T-helper 2 cell treated with Interferon-gamma antibody and Interleukin-4, amounts not matched to agents 5 μg/mL and 100 μg/mL, for 36 hours (primary cell): ENCODE measurements at regions not wholly inside any gene's neighbourhood (a gene's known extent, or its start where the extent isn't known, plus 50 kb on each side); places are given as distances from the start of the nearest gene placed in this dataset.

Experiments
- DNase-seq: peaks from one replicate; pipeline ENCODE4 v3.0.0; 2021; ENCODE audit warnings: low spot score
- H3K27ac Mint-ChIP-seq: one replicate; pipeline ENCODE4 v1.8.0; 2021; ENCODE audit warnings: mild to moderate bottlenecking, mixed read lengths
- H3K27me3 Mint-ChIP-seq: one replicate; pipeline ENCODE4 v1.8.0; 2021; ENCODE audit warnings: low read depth, mixed read lengths
- H3K36me3 Mint-ChIP-seq: one replicate; pipeline ENCODE4 v1.8.0; 2021; ENCODE audit warnings: low read depth, mixed read lengths
- H3K4me1 Mint-ChIP-seq: one replicate; pipeline ENCODE4 v1.8.0; 2021; ENCODE audit warnings: low read depth, mixed read lengths
- H3K4me3 Mint-ChIP-seq: one replicate; pipeline ENCODE4 v1.8.0; 2022; ENCODE audit warnings: mild to moderate bottlenecking, moderate library complexity, mixed read lengths
- H3K9me3 Mint-ChIP-seq: one replicate; pipeline ENCODE4 v1.8.0; 2021; ENCODE audit warnings: mixed read lengths

DNA sequence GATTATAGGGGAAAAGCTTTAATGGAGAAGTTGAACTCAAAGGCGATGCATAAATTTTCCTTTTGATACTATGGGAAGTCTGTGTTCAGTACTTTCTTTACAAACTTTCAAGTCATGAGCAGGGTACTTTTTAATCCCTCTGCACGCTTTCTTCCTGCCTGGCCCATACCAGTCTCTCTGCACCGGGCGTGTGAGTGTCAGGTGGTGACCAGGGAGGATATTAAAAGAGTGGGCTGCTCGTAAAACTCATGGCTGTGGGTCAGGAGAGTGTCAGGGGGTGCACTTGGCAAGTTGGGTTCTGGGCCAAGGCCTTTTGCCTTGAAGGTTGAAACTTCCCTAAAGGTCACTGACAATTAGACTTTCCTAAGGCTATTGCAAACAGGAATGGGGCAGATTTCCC lies 367.8 kb downstream of the GPD2 start:
- no peaks in the 10 kb centered on the region for H3K36me3 Mint-ChIP-seq
- no peaks in the 10 kb centered on the region for H3K4me1 Mint-ChIP-seq
- H3K4me3 Mint-ChIP-seq = no peak overlapping the region

GRCh38 chr2:156810094-156810493 lies 373.9 kb downstream of the GPD2 start:
- no peak overlapping the region for H3K27ac Mint-ChIP-seq
- H3K36me3 Mint-ChIP-seq = no peaks in the 10 kb centered on the region
- H3K4me3 Mint-ChIP-seq = no peak overlapping the region
- H3K27me3 Mint-ChIP-seq = no peaks in the 10 kb centered on the region
- DNase-seq = no peak
- no peaks in the 10 kb centered on the region for H3K4me1 Mint-ChIP-seq
- H3K9me3 Mint-ChIP-seq = no peaks in the 10 kb centered on the region

More for the DNA sequence above, 367.8 kb downstream of the GPD2 start:
- no peak for DNase-seq
- no peak overlapping the region for H3K27ac Mint-ChIP-seq
- no peaks in the 10 kb centered on the region for H3K9me3 Mint-ChIP-seq
- H3K27me3 Mint-ChIP-seq = peaks cover 2% of the 10 kb centered on the region

- no peaks in the 10 kb centered on the region for H3K27me3 Mint-ChIP-seq
- no peaks in the 10 kb centered on the region for H3K36me3 Mint-ChIP-seq
- no peak for DNase-seq
- H3K27ac Mint-ChIP-seq = no peak overlapping the region
- no peaks in the 10 kb centered on the region for H3K9me3 Mint-ChIP-seq
- H3K4me1 Mint-ChIP-seq = no peaks in the 10 kb centered on the region
- no peak overlapping the region for H3K4me3 Mint-ChIP-seq
Measured at GRCh38 chr2:156812496-156812895, 376.3 kb downstream of the GPD2 start.

DNA sequence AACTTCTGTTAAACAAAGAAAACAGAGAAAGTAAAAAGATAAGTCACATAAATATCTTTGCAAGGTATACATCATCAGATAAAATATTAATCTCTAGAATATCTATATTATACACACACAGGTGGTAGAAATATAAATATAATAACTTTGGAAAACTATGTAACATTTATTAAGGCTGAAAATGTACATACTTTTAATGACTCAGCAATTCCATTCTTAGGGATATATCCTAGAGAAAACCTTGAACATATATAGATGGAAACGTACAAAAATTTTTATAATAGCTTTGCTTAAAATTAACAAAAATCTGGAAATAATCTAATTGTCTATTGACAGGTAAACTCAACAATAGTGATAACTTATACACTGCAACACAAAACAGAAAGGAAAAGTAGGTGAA lies 381.3 kb downstream of the GPD2 start:
- Mint-ChIP-seq H3K36me3 (no peaks in the 10 kb centered on the region), H3K9me3 (no peaks in the 10 kb centered on the region)
- no peak for DNase-seq

DNA sequence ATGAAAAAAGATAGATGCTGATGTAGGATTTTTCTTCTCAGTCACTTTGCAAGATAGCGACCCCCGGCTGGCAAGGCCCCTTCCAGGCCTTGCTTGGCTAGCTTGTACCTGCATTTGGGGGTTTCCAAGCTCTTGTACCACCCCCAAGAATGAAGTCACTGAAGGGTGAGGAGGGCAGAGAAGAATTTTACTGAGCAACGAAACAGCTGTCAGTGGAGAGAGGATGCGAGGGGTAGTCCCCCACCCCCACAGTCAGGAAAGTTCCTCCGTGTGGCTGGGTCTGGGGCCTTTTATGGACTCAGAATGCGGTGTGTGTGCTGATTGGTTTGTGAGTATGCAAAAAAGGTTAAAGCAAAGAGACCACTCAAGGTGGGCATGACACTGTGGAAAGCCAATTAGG lies 382.0 kb downstream of the GPD2 start:
- Mint-ChIP-seq H3K27me3 (peaks cover 2% of the 10 kb centered on the region), H3K4me1 (peaks cover 4% of the 10 kb centered on the region), H3K4me3 (no peak overlapping the region), H3K9me3 (no peaks in the 10 kb centered on the region), H3K36me3 (no peaks in the 10 kb centered on the region), H3K27ac (no peak overlapping the region)
- DNase-seq = no peak

More for the DNA sequence above, 381.3 kb downstream of the GPD2 start:
- no peak overlapping the region for H3K27ac Mint-ChIP-seq
- H3K27me3 Mint-ChIP-seq = peaks cover 2% of the 10 kb centered on the region
- peaks cover 4% of the 10 kb centered on the region for H3K4me1 Mint-ChIP-seq
- H3K4me3 Mint-ChIP-seq = no peak overlapping the region

DNA sequence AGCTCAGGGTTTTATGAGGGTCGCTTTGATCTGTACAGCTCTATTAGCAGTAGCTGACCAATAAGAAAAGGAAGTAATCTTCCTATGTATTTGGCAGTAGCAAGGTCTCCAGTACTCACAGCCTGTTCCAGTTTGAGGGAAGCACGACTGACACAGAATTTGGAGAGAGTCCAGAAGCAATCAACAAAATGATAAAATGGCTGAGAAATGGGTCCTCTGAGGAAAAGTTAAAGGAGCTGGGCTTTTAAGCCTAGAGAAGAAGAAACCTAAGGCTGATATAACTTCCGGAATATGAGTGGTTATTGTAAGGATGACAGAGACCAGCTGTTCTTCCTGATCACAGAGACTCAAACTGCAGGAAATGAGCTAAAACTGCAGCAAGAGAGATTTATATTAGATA lies 382.8 kb downstream of the GPD2 start:
- Mint-ChIP-seq H3K4me1 (peaks cover 4% of the 10 kb centered on the region), H3K36me3 (no peaks in the 10 kb centered on the region), H3K9me3 (no peaks in the 10 kb centered on the region), H3K4me3 (no peak overlapping the region), H3K27ac (no peak overlapping the region), H3K27me3 (peaks cover 2% of the 10 kb centered on the region)
- no peak for DNase-seq

- Mint-ChIP-seq H3K27me3 (no peaks in the 10 kb centered on the region), H3K36me3 (no peaks in the 10 kb centered on the region), H3K27ac (no peak overlapping the region), H3K9me3 (no peaks in the 10 kb centered on the region), H3K4me3 (no peak overlapping the region), H3K4me1 (no peaks in the 10 kb centered on the region)
- DNase-seq = no peak
Measured at GRCh38 chr2:156826341-156826933, 390.3 kb downstream of the GPD2 start.

DNA sequence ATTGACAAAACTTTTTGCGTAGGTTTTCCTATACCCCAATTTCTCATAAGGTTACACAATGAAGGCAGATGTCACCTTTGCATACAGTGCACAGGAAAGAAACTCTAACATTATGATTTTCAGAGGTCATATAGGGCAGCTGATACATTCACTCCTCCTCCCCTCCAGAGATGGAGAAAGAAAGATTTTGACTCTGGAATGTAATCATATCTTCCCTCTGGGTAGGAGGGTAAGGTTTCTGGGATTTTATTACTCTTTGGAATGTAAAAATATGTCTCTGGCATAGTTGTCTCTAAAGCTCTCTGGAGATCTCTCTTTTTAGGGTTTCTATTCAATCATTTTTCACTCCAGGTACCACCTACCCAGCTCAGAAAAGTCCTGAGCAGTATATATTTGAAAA lies 398.3 kb downstream of the GPD2 start:
- no peak for DNase-seq
- no peak overlapping the region for H3K27ac Mint-ChIP-seq
- H3K9me3 Mint-ChIP-seq = no peaks in the 10 kb centered on the region
- no peaks in the 10 kb centered on the region for H3K36me3 Mint-ChIP-seq
- no peaks in the 10 kb centered on the region for H3K27me3 Mint-ChIP-seq
- H3K4me1 Mint-ChIP-seq = no peaks in the 10 kb centered on the region
- H3K4me3 Mint-ChIP-seq = no peak overlapping the region

DNA sequence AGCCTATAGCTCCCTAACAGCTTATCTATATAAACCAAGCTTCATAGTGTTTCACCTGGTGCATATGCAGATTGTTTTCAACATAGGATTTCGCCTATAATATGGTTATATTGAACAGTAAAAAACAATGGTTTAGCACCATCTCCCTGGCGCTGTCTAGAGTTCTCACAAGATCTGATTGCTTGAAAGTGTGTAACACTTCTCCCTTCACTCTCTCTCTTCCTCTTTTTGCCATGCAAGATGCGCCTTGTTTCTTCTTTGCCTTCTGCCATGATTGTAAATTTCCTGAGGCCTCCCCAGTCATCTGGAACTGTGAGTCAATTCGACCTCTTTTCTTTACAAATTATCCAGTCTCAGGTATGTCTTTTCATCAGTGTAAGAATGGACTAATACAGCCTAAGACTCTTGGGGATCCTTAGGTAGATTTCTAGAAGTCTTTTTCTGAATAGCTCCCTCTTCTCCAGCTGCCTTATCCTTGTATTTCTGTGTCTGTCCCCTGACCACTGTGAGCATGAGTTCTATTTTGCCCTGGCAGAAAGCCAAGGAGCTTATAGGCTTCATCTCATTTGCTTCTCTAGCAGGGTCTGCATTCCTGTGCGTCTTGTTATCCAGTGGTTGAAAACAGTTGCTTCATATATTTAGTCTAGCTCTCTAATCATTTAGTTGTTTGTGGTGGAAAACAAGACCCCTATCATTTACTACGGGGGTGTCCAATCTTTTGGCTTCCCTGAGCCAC lies 401.6 kb downstream of the GPD2 start:
- H3K27ac Mint-ChIP-seq = no peak overlapping the region
- H3K4me3 Mint-ChIP-seq = no peak overlapping the region
- H3K27me3 Mint-ChIP-seq = no peaks in the 10 kb centered on the region
- H3K9me3 Mint-ChIP-seq = no peaks in the 10 kb centered on the region
- no peaks in the 10 kb centered on the region for H3K36me3 Mint-ChIP-seq
- no peak for DNase-seq
- no peaks in the 10 kb centered on the region for H3K4me1 Mint-ChIP-seq

DNA sequence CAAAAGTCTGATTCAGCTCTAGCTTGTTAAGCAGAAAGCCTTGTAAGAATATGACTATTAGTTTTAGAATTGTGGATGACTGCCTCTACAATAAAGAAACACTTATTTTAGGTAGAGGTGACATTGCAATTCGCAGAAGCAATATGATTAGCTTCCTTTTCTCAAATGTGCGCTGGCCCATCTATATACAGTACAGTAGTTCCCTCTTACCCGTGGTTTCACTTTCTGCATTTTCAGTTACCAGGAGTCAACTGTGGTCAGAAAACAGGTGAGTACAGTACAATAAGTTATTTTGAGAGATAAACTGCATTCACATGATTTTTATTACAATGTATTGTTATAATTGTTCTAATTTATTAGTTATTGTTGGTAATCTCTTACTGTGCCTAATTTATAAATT lies 405.1 kb downstream of the GPD2 start:
- no peaks in the 10 kb centered on the region for H3K27me3 Mint-ChIP-seq
- no peaks in the 10 kb centered on the region for H3K4me1 Mint-ChIP-seq
- H3K9me3 Mint-ChIP-seq = no peaks in the 10 kb centered on the region
- no peak overlapping the region for H3K4me3 Mint-ChIP-seq
- H3K36me3 Mint-ChIP-seq = no peaks in the 10 kb centered on the region
- no peak for DNase-seq
- no peak overlapping the region for H3K27ac Mint-ChIP-seq

DNA sequence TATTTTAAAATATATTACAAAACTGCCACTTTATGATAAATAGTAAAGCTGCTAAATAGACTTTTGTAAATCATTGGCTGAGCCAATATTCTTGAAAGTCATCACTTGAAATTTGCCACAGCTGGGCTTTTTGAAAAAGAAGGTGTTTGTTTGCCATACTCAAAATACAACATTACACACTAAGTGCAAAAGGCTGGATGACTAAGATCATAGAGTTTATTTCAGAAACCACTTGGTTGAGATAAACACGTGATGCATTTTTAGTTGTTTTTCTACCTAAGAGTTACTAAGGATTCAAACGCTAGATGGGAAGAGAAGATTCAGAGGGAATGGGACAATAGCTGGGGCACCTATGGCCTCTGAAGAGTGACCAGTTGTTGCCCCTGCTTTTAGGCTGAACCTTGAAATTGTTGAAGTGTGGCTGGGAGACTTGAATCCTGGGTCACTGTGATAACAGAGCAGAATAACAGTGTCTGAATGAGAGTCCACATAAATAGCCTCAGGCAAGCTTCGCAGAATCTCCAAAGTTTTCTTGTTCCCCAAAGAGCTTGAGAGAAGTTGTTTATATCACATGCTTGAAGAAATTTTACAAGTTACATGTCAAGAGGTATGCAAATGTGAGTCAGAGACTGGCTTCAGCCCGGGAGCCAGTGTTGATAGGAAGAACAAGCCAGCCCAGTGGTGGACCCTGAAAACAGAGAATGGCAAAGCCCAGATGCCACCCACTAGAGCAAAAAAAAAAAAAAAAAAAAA lies 409.8 kb downstream of the GPD2 start:
- Mint-ChIP-seq H3K27ac (no peak overlapping the region), H3K27me3 (no peaks in the 10 kb centered on the region), H3K9me3 (no peaks in the 10 kb centered on the region), H3K4me3 (no peak overlapping the region), H3K36me3 (no peaks in the 10 kb centered on the region), H3K4me1 (no peaks in the 10 kb centered on the region)
- no peak for DNase-seq

DNA sequence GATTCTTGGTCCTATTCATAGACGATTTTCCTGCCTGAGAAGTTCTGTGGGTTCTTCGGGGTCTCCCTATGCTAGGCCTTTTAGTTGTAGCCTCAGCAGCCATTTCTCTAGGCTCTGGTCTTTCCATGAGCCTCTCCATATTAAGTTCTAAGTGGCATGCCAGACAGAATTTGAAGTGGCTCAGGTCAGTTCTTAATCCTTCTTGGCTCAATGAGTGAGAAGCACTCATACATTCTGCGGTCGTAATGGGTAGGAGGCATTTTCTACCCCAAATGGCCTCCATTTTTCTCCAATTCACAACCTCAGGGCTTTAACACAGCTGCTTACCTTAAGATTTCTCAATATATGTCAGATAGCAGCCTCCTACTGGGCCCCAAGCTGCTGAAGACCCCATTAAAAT lies 405.3 kb upstream of the GALNT5 start:
- Mint-ChIP-seq H3K27me3 (no peaks in the 10 kb centered on the region), H3K9me3 (no peaks in the 10 kb centered on the region), H3K36me3 (no peaks in the 10 kb centered on the region), H3K27ac (no peak overlapping the region), H3K4me3 (no peak overlapping the region), H3K4me1 (no peaks in the 10 kb centered on the region)
- DNase-seq = no peak

DNA sequence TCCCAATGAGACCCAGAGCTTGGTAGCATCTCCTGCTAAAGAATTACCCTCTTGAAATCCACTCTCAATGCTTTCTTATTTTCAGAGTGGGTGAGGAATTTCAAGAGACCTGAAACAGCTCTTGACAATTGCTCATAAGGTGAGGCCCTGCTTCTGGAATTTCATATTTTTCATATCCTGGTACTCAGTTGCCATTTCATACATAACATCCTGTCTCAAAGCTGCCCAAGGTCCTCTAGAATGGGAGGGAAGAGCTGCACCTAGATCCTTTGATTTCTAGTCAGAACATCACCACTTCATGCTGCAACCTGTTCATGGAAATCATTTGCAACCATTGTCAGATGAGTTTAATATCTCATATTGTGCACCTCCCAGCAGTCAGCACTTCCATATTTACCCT lies 404.8 kb upstream of the GALNT5 start:
- Mint-ChIP-seq H3K4me3 (no peak overlapping the region), H3K9me3 (no peaks in the 10 kb centered on the region), H3K27ac (no peak overlapping the region), H3K27me3 (no peaks in the 10 kb centered on the region), H3K36me3 (no peaks in the 10 kb centered on the region), H3K4me1 (no peaks in the 10 kb centered on the region)
- no peak for DNase-seq

GRCh38 chr2:156864325-156864724 lies 393.2 kb upstream of the GALNT5 start:
- H3K4me1 Mint-ChIP-seq = no peaks in the 10 kb centered on the region
- no peaks in the 10 kb centered on the region for H3K36me3 Mint-ChIP-seq
- no peaks in the 10 kb centered on the region for H3K27me3 Mint-ChIP-seq
- H3K27ac Mint-ChIP-seq = no peak overlapping the region
- no peak for DNase-seq
- no peak overlapping the region for H3K4me3 Mint-ChIP-seq
- H3K9me3 Mint-ChIP-seq = no peaks in the 10 kb centered on the region
